Epithelial cell of esophagus (primary cell): ENCODE measurements at regions not wholly inside any gene's neighbourhood (a gene's known extent, or its start where the extent isn't known, plus 50 kb on each side); places are given as distances from the start of the nearest gene placed in this dataset.

Experiments used
- DNase-seq: peaks from one replicate; pipeline ENCODE4 v3.0.0; 2010; ENCODE audit warnings: low read depth
- H3K4me3 ChIP-seq: 2 replicates; pipeline ENCODE4 v1.5.1; 2011; ENCODE audit warnings: mild to moderate bottlenecking, low read length, control low read depth
- CTCF ChIP-seq: IDR thresholded peaks from 2 replicates; pipeline ENCODE4 v1.5.1; 2011; ENCODE audit warnings: low read depth, mild to moderate bottlenecking, low read length, control low read depth, inconsistent platforms; ENCODE audit not compliant: insufficient read depth; ENCODE audit errors: missing control alignments

GRCh38 chr10:114723361-114723760 lies 65.3 kb upstream of the ABLIM1 start:
- H3K4me3 ChIP-seq: no peak overlapping the region
- DNase-seq: no peak
- no peak for TF ChIP-seq CTCF

GRCh38 chr10:114723991-114724715 lies 66.1 kb upstream of the ABLIM1 start:
- no peak for TF ChIP-seq CTCF
- H3K4me3 ChIP-seq: no peak overlapping the region
- peak; percentile 86 for DNase-seq

GRCh38 chr10:114724716-114725106 lies 66.6 kb upstream of the ABLIM1 start:
- no peak overlapping the region for H3K4me3 ChIP-seq
- no peak for TF ChIP-seq CTCF
- no peak for DNase-seq

GRCh38 chr10:114726820-114727271 lies 68.8 kb upstream of the ABLIM1 start:
- no peak for DNase-seq
- TF ChIP-seq CTCF: no peak
- no peak overlapping the region for H3K4me3 ChIP-seq

GRCh38 chr10:114728325-114728724 lies 70.2 kb upstream of the ABLIM1 start:
- DNase-seq: no peak
- no peak for TF ChIP-seq CTCF
- no peak overlapping the region for H3K4me3 ChIP-seq

GRCh38 chr10:114729103-114729659 lies 71.1 kb upstream of the ABLIM1 start:
- DNase-seq: no peak
- no peak for TF ChIP-seq CTCF
- no peak overlapping the region for H3K4me3 ChIP-seq

GRCh38 chr10:114730291-114730690 lies 72.2 kb upstream of the ABLIM1 start:
- no peak for TF ChIP-seq CTCF
- no peak for DNase-seq
- H3K4me3 ChIP-seq: no peak overlapping the region
